GM18498 (cell line): ENCODE measurements at regions not wholly inside any gene's neighbourhood (a gene's known extent, or its start where the extent isn't known, plus 50 kb on each side); places are given as distances from the start of the nearest gene placed in this dataset.

Source experiments
- ATAC-seq: cut with Tn5 transposase; IDR thresholded peaks from one replicate; pipeline ENCODE4 v1.9.1; 2021; ENCODE audit warnings: mild to moderate bottlenecking, moderate library complexity; ENCODE audit not compliant: unreplicated experiment

DNA sequence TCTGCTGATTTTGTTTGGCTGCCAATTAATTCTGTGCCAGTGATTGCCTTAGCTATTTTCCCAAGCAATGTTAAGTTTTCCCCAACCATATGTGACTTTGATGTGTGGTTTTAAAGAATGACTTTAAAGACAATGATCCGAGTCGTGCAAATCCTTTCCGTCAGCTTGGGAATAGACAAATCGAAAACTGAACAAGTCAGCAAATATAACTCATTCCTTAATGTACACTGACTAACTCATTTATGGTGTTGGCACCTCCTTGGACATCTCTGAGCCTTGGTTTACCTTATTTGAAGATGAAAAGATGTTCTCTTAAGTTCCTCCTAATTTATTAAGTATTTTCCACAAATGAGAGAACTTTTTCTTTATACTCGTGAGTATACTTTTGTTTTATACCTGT is 249.4 kb upstream of the SLCO3A1 start:
- no peak for ATAC-seq

DNA sequence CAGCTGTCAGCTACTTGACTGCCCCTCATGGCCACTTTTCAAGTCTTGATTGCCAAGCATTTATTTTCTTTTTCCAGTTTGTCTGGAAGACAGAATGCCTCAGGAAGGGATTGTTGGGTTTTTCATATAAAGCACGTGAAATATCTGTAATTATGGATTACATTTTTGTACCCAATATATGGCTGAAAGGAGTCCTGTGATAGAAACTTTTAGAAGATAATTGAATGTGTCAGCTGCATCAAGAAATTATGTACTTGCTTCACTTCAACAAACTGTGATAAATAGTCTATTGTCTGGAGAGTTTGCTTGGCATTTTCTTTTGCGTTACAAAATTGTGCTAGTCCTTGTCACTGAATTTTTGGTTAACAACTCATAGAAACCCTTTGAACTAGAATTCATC is 247.9 kb upstream of the SLCO3A1 start:
- no peak for ATAC-seq

DNA sequence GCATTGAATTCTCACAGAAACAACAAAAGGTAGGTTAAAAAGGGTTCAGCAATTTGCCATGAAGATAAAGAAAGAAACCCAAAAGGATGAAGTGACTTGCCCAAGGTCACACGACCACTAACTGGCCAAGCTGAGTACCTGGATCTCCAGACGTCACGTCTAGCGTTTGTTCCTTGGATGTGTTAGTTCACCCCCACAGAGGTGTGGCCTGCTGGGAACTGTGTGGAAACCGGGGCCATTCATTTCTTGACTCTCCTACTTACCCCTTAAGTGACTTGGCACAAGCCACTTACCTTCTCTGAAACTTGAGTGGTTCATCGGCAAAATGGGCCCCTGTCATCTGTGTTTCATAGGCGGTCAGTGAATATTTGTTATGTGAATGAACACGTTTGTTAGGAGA is 244.3 kb upstream of the SLCO3A1 start:
- no peak for ATAC-seq

DNA sequence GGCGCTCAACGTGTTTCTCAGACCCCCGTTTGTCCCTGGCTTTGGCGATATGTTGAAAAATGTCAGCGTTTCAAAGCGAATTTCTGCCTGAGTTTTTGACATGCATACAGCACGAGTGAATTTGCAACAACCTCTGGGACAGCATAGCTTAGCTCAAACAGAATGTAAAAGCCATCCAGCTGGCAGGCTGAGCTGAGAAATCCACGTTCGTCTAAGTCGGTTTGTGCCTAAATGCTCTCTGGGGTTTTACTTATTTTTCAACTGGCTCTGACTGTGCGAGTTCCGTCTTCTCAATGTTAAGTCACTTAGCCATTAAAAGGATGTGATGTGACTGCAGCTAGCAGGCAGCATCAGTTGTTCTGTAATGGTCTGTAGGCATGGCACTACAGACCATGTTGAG is 243.5 kb upstream of the SLCO3A1 start:
- ATAC-seq: no peak

DNA sequence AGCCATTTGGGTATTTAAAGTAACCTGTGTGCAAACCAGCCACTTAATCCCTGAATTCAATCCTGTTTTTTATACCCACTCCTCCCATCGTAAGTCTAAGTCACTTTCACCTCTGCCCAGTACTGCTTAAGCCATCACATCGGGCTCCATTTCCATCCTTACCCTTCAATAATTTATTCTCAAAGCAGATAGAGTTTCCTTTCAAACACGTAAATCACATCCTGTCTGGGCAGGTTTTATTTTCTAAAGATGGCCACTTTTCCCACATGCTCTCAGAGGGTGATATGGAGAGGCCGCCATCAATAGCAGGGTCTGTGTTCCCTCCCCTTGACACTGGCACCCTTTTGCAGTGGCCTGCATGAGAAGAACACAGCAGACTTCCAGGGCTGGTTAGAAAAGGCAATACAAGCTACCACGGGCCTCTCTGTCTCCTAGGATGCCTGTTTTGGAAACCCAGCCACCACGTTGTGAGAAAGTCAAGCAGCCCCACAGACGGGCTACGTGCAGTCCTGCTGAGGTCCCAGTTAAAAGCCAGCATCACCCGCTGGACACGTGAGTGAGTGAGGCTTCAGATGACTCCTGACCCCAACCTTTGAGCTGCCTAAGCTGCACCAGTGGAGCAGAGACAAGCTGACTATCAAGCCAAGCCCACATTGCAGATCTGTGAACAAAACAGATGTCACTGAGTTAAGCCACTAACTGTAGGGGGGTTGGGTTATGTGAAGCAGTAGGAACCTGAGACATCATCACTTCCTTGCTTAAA is 241.8 kb upstream of the SLCO3A1 start:
- ATAC-seq: no peak

DNA sequence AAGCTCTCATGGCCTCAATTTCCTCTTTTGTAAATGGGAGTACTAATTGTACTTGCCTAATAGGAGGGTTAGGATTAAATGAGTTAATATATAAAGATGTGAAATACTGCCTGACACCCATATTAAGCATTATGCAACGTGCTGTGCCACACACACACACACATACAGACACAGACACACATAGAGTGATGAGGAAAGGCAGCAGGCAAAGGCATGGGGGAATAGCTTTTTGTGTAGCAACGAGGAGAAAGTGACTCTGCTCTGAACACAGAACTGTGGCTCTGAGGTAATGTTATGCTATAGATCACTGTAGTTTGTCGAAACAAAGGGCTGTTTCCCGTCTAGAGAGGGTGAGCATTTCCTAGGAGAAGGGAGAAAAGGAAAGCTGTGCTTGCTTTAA is 233.3 kb upstream of the SLCO3A1 start:
- no peak for ATAC-seq

DNA sequence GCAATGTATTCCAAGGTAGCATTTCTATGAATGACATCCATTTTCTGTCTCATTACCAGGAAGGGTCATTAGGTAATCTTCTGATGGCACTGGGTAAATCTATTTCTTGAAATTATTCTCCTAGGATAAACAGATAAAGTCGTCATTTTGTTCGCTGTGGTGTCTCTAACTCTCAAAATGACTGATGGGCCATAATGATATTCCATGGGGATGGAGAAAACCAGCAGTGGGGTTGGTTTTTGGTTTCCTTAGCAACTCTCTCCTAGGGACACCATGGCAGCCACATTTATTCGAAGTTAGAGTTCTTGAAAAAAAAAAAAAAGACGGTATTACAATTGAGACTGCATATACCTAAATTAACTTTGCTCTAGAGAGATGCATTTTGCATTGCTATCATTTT is 231.3 kb upstream of the SLCO3A1 start:
- no peak for ATAC-seq

DNA sequence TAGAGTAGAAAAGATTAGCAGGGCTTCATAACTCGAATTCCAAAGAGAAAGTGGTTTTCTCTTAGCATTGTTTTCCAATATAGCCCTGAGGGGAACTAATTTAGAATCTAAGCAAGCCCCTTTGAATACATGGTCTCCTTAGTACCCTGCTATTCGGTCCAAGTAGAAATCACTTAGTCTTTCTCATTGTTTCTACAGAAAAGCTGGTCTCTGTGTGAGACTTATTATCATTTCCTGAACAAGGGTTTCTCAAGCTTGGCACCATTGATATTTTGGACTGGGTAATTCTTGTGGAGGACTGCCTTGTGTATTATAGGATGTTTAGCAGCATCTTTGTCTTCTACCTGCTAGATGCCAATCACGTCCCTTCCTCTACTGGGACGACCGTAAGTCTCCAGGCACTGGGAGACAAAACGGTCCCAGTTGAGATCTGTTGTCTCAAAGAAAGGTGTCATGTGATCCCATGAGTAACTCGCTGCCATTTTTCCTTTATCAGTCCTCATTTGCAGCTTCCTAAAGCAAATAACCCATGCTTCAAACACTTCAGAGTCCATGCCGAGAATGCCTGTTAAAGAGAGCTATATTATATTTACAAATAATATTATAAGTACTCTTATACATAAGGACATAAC is 230.7 kb upstream of the SLCO3A1 start:
- no peak for ATAC-seq

DNA sequence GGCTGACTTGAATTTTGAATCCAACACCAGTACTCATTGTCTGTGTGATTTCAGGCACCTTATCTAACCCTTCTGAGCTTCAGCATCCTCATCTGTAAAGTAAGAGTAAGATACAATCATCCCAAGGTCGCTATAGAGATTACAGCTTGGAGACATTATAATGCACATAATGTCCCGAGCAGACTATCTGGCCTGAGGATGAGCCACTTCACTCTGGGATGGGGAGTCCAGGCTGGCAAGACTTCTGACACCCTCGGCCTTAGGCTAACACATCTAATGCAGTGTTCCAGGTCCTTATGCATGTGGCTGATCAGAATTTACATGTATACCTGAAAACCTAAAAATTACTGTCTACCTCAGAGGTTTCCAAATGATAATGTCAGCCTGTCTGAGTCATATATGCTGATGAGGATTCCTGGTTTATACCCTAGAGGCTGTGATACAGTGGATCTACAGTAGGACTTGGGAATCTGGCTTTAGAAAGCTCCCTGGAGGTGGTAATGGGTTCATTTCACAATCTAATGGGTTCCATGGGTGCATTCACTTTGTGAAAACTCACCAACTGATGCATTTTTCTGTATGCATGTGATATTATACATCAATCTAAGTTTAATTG is 229.0 kb upstream of the SLCO3A1 start:
- ATAC-seq: no peak

DNA sequence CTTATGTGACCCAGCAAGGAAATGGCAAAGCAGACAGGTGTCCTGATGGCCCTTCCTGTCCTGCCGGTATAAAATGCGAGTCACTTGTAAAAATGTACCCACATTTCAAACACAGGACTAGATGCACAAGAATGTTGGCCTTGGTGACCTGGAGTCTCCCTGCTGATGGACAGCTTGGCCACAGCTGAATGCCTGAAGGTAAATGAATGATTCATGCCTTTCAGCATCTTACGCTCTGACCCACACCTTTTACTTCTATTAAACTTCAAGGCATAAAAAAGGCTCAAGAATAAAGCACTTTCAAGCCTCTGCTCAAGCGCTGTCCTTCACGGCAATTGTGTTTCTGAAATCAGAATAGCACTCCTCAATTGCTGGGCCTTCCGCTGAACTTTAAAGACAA is 228.0 kb upstream of the SLCO3A1 start:
- ATAC-seq: no peak

DNA sequence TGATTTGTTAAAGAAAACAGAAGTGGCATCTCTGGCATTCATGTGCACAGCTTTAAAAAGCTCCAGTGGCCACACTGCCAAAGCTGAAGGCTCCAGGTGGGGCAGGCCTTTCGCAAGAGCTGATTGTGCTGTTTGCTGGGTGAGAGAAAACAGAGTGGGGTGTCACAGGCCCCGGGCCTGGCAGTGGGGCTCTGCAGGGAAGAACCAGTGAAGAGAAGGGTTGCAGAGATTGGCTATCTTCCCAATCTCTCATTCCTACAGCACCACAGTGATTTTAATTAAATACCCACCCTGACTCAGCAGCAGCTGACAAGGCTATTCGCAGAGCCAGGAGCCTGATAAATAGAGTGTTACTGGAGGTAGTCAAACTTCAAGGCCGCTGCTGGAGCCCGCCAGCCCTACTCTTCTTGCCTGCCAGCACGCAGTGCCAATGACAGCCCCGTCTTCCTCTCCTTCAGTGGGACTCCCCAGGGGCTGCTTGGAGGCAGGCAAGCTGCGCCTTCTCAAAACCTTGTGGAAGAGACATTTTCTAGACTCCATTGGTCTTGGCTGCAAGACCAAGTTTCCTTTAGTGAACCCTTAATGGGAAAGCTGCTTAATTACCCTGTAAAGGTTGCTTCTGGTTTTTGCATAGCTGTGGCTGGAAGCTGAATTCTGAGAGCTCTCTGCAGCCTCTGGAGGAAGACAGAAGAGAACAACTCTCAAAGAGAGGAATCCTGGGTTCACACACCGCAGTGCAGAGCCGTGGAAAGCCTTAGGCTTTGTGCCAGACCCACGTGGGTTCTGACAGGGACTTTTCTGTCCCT is 225.8 kb upstream of the SLCO3A1 start:
- no peak for ATAC-seq

DNA sequence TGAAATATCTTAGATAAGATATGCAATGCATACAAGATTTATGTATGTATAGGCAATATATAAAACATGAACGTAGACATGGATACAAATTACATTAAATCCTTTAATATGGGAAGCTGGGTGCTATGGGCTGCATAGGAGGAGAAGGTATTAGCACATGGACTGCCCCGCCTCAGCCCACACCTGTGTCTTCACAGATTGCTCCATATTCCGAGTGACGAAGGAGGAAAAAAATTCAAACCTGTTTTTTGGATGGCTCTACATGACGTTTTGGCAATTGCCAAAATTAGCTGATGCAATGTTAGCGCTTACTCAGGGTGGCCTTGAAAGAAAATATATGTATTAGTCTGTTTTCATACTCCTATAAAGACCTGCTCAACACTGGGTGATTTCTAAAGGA is 223.4 kb upstream of the SLCO3A1 start:
- ATAC-seq: no peak

DNA sequence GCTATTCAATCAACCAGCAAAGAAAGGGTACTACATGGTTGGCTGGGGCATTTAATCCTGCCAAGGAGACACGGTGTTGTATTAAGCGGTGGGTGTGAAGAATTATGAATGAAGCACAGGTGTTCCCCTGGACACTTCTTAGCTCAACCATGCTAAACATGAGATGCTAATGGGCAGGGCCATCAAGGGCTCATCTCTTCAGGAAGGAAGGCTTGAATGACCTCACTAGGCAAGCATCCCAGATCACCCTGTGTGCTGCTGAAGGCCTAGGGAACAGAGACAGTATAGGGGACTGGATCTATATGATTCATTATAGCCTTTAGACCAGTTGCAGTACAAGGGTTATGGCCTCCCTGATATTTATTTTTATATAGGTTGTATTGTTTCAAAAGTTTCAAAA is 221.3 kb upstream of the SLCO3A1 start:
- ATAC-seq: no peak

DNA sequence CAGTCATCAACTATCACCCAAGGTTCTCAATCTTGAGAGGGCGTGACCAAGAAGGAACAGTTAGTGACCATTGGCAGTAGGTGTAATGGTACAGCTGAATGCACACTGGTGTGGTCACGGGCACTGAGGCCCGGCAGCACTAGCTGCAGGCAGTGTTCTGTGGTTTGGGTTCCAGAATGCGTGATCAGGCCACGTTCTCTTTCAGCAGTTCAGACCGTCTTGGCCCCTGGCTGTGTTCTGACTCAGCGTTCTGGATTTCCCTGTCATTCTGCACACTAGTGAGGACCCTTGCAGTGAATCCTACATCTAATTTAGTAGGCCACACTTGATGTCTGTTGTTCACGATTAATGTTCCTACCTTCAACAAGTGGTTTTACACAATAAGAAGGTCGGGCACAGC is 220.5 kb upstream of the SLCO3A1 start:
- no peak for ATAC-seq

DNA sequence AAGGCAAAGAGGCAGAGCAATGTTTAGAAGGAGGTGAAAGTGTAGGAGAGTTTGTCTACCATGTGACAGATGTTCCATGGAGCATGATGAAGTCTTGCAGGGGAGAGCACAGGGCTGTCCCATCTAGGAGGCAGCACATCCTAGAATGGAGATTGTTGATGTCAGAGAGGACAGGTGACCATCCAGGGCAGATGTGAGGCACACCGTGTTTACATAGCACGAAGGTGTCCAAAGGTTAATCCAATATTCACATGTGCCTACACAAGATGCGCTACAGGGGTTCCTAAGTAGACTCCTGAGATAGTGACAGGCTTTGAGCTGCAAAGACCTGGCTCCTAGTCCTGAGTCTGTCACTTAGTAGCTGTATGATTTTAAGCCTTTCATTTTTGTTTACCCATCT is 219.3 kb upstream of the SLCO3A1 start:
- ATAC-seq: no peak

DNA sequence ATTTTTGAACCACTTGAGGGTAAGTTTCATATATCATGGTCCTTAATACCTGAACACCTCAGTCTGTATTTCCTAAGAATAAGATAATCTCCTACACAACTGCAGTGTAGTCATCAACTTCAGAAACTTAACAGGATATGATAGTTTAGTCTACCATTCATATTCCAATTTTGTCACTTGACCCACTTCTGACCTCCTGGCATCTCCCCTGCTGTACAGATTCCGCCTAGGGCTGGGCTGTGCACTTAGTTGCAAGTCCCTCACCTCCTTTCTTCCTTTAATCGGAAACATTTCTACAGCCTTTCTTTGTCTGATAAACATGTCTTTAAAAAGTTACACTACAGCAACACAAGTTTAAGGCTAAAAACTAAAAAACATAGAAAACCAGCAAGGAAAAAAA is 218.4 kb upstream of the SLCO3A1 start:
- no peak for ATAC-seq

DNA sequence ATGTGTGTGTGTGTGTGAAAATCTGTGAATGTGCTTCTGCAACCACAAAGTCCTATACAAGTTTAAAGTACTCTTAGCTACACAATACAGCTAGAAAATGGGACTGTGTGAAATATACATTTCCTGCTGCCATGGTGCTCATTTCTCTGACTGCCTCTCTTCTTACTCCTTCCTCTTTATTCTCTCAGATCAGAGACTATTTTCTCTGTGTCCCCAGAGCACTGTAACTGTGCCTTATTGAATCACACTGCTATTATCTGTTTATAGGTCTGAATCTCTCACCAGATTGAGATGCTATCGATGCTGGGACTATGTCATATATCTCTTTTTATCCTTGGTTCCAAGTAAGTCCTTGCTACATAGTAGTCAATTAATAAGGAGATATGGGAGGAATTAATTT is 217.9 kb upstream of the SLCO3A1 start:
- ATAC-seq: no peak

DNA sequence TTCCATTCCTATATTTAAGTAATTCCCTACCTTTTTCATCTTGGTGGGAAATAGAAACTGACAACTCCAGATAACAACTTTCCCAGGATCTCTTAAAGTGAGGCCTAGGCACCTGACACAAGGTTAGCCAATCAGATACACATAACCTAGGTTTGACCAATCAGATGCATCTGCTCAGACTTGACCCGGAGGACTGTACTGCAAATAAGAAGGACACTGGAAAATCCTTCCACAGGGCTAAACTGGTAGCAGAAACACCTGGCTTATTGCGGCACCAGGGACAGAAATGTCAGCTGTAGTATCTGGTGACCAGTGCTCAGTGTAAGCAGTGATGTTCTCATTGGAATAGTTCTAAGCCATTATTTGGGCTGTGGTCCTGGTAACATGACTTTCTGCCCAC is 204.5 kb upstream of the SLCO3A1 start:
- no peak for ATAC-seq

DNA sequence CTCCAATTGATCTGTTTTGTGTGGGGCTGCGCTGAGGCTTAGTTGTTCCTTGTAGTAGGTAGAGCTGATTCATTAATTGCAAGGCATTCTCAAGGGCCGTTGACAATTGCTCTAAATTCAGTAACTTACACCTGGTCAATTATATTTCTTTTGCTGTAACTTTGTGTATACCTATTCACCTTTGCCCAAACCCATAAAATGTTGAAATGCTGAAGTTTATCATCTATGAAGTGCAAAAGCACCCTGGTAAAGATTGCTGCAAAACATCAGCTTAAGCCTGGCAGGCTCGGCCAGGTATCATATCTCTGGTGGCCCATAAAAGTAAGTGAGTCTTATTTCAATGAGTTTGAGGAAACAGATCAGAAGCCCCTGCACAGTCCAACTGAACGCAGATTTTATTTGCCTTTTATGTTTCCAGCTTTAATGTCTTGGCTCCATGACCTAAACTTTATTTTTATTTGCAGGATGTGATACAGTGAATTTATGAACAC is 203.6 kb upstream of the SLCO3A1 start:
- ATAC-seq: no peak

DNA sequence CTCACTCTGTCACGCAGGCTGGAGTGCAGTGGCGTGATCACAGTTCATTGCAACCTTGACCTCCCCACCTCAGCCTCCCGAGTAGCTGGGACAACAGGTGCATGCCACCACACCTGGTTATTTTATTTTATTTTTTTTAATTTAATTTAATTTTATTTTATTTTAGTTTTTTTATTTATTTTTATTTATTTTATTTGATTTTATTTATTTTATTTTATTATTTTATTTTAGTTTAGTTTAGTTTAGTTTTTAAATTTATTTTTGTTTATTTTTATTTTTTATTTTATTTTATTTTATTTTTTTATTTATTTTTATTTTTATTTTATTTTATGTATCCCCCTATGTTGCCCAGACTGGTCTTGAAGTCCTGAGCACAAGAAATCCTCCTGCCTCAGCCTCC is 202.3 kb upstream of the SLCO3A1 start:
- ATAC-seq: no peak

DNA sequence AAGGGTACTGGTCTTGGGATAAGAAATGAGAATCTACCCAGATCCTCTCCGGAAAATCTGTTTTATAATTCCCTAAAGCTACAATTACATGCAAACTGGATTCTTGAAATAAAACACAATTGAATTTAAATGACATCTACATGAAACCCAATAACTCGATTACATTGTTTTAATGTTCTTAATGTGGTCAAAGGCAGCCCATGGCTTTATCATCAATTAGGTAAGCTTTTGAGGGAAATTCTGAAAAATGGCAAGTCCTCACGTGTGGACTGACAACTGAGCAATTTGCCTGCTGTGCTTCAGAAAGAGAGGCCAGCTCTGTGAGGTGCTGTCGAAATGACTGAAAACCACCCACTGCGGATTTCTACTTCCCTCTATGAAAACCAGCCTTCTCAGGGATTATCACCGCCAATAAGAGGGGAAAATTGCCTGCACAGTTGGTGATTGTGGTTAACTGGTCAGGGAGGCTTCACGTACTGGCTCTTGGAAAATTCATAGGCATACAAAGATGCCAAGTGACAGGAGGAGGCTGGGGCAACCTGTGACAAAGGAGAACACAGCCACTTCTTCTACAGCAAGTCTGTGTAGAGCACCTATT is 200.8 kb upstream of the SLCO3A1 start:
- no peak for ATAC-seq
